ENCODE measurements at regions not wholly inside any gene's neighbourhood (a gene's known extent, or its start where the extent isn't known, plus 50 kb on each side); places are given as distances from the start of the nearest gene placed in this dataset.

- no peak for DNase-seq (ENCODE audit: low spot score)
These were observed 711.5 kb downstream of the RPS29 start for GRCh38 chr14:48874711-48875110.

GRCh38 chr14:48857366-48857765 lies 728.8 kb downstream of the RPS29 start:
- DNase-seq (ENCODE audit: low spot score) = no peak

DNA sequence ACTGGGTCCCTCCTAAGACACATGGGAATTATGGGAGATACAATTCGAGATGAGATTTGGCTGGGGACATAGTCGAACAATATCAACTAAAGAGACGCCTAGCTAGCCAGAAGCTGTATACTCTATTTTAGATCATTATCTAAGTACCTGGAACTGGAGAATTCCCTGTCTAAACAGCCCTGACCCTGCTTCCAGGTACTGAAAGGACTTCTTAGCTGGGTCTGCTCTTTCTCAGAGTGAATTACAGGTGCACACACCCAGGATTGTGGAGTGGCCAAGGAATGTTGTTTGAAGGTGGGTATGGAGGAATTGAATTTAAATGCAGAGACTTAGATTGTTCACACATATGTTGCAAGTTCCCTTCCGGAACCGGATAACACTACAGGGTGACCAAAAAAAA lies 733.0 kb downstream of the RPS29 start:
- DNase-seq (ENCODE audit: low spot score) = no peak

DNA sequence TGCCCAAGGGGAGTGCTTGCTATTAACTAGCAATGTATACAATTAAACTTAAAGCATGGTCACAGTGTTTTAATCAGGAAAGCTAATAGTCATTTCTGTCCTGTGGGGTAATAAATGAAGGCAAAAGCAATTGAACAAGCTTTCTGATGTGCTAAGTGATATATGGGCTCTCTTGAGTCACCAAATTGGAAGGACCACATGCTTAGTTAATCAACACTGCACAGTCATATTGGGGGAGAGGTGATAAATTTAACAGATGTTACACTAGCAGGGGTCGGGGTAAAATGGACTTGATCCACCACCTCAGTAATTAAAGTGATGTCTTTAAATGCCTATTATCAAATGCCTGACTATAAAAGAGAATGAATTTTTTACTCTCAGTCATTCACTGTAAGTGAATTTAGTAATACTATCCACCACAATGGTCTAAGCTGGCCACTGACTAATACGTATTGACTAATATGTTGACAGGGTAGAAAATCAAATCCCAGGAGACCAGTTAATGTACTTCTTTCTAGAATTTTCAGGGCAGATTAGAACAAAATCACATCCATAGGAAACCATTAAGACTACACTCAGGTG lies 736.3 kb downstream of the RPS29 start:
- DNase-seq (ENCODE audit: low spot score) = no peak

- no peak for DNase-seq (ENCODE audit: low spot score)
These were observed 743.4 kb downstream of the RPS29 start for GRCh38 chr14:48842785-48843184.

GRCh38 chr14:48826058-48826457 lies 760.1 kb downstream of the RPS29 start:
- DNase-seq (ENCODE audit: low spot score) = no peak

GRCh38 chr14:48814562-48814961 lies 771.6 kb downstream of the RPS29 start:
- DNase-seq (ENCODE audit: low spot score) = no peak

- DNase-seq (ENCODE audit: low spot score) = no peak
These were observed 780.9 kb downstream of the RPS29 start for GRCh38 chr14:48805315-48805714.

DNA sequence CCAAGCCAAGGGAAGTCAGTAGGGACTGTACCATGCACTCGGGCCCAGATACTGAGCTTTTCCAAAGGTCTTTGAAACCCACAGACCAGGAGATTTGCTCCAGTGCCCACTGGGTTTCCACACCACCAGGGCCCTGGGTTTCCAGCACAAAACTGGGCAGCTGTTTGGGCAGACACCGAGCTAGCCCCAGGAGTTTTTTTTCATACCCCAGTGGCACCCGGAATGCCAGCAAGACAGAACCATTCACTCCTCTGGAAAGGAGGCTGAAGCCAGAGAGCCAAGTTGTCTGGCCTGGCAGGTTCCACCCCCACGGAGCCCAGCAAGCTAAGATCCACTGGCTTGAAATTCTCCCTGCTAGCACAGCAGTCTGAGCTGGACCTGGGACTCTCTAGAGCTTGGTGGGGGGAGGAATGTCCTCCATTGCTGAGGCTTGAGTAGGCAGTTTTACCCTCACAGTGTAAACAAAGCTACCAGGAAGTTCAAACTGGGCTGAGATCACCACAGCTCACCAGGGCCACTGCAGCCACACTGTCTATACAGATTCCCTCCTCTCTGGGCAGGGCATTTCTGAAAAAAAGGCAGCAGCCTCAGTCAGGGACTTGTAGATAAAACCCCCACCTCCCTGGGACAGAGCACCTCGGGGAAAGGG lies 793.7 kb downstream of the RPS29 start:
- no peak for DNase-seq (ENCODE audit: low spot score)

GRCh38 chr14:48788771-48789170 lies 797.4 kb downstream of the RPS29 start:
- no peak for DNase-seq (ENCODE audit: low spot score)

DNA sequence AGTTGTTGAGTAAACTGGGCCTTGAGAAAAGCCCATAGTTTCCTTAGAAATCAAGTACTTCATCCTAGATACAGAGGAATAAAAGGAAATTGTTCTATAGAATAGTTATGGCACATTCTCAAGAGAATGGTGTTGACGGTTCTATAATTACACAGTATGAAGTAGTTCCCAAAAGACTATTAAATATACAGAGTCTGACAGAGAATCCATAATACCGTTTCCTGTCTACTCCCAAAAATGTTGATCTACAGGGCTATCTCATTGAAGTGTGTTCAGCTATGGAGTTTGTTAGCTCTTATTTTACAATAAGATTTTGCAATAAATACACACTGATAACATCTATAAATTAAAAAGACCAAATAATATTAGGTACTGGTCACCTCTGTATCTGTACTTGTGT lies 799.7 kb downstream of the RPS29 start:
- no peak for DNase-seq (ENCODE audit: low spot score)

- DNase-seq (ENCODE audit: low spot score) = no peak
These were observed 814.5 kb downstream of the RPS29 start for GRCh38 chr14:48771717-48772116.

GRCh38 chr14:48751293-48751692 lies 834.9 kb downstream of the RPS29 start:
- no peak for DNase-seq (ENCODE audit: low spot score)

DNA sequence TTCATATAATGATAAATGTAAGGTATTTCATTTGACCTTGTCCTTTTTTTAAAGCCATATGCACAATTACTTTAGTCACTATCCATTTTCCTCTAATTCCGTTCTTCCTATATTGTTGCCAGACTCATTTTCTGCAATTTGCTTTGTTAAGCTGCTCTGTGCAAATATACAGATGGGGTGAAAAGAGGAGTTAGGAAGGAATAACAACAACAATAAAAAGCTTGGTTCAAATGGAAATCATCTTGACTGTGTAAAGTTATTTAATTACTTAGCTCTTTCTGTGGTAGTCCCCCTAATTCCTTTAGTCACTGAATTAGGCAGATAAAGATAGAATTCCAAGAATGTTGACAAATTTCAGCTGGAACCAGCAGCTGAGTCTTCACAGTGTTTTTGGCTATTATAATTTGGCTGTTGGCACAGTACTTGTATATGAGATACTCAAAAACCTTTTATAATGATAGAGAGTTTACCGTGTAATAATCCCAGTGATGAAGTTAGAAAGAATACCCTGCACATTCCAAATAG lies 838.0 kb downstream of the RPS29 start:
- no peak for DNase-seq (ENCODE audit: low spot score)

- no peak for DNase-seq (ENCODE audit: low spot score)
These were observed 838.6 kb downstream of the RPS29 start for GRCh38 chr14:48747561-48748089.

GRCh38 chr14:48744202-48744601 lies 842.0 kb downstream of the RPS29 start:
- DNase-seq (ENCODE audit: low spot score) = no peak

GRCh38 chr14:48738186-48738925 lies 847.8 kb downstream of the RPS29 start:
- no peak for DNase-seq (ENCODE audit: low spot score)

DNA sequence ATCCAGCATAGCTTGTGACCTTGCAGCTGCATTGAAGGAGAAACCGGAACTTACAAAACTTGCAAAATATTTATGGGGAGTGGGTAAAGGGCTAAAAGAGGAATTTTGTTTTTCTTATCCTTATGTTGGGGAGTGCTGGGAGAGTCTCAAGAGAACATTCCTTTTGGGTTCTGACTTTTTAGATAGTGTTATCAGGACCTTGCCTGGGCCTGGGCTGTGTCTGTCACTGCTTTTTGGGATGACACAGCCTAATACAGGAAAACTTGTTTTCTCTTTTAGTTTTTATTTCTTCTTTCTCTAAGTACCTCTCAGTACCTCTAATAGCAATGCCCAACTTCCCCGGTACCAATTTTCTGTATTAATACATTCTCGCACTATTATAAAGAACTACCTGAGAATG lies 850.6 kb downstream of the RPS29 start:
- no peak for DNase-seq (ENCODE audit: low spot score)

DNA sequence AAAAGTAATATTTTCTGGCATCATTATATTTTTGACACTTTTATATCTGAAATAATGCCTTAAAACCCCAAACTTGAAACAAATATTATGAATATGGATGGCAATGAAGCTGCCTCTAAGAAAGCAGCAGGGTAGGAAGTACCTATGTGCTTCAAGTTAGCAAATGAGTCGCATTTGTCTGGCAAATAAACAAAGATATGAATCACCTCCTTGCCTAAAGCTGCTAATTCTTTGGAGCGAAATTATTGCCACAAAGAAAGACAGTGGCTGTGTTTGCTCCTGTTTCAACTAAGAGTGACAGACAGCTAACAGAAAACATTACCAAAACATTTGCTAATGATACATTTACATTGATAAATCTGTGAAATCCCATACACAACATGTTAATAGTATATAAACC lies 854.9 kb downstream of the RPS29 start:
- DNase-seq (ENCODE audit: low spot score) = no peak

DNA sequence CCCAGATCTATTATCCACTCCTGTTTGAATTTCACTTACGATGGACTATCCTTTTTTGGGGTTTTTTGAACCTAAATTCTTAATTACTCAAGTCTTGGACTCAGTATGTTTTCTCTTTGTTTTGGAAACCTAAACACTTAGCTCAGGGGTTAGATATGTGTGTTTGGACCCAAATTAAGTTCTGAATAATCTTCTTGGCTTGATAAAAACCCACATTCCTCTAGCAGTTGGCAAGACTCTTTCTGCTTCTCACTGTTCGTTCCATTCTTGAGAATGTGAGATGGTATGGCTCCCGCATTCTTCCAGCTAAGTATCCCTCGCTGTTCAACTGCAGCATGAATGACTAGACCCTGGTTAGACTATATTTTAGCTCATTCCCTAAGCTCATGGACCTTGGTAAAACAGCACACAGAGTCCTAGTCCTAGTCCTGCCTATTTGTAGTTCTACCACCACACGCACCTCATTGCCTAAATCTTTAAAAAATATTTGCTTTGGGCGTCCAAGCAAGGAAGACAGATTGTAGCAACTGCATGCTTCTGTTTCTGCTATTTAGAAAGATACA lies 860.0 kb downstream of the RPS29 start:
- no peak for DNase-seq (ENCODE audit: low spot score)

- no peak for DNase-seq (ENCODE audit: low spot score)
These were observed 861.0 kb downstream of the RPS29 start for GRCh38 chr14:48725051-48725734.

All from ureter (tissue), 1 donor.